ENCODE measurements at regions not wholly inside any gene's neighbourhood (a gene's known extent, or its start where the extent isn't known, plus 50 kb on each side); places are given as distances from the start of the nearest gene placed in this dataset.
A peak's percentile ranks its signal among the peaks of the same experiment; 100 is the strongest.

GRCh38 chr12:41940571-41940970 lies 204.1 kb downstream of the GXYLT1 start:
- in situ Hi-C loops (cut with MboI; ENCODE audit: low sequenced_read_pairs in 4 of 4) (no loop called here), intact Hi-C loops (cut with DNase I; ENCODE audit: low total_unique reads) (no loop called here)
- H3K4me1 ChIP-seq, result peaks cover 0 to 7% of the 10 kb centered on the region in 2 donors
- no peak overlapping the region for H3K4me3 ChIP-seq
- ATAC-seq (no peak), DNase-seq (no peak)
- no peaks in the 10 kb centered on the region for H3K36me3 ChIP-seq
- no peak overlapping the region for H3K27ac ChIP-seq
- peaks cover 0 to 1% (median 0%) of the 10 kb centered on the region in 3 donors for H3K9me3 ChIP-seq
- no peak for TF ChIP-seq POLR2A (IDR thresholded peaks at IDR 0.05)
- no peaks in the 10 kb centered on the region for H3K27me3 ChIP-seq

DNA sequence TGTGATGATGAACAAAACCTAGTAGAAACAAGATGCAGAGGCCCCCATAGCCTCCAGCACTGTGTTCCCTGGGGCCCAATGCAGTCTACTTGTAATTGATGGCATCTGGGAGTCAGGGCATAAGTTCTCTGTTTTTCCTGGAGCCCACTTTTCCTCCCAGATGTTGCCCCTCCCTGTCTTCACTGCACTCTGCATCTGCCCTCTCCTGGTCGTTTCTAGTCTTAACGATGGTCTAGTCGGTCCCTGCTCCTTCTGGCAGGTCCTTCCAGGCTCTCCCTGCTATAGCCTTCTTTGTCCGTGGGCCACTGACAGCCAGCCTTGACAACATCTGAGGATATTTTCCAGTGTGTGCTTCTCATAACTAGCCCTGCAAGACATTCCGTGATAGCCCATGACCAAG lies 208.3 kb downstream of the GXYLT1 start:
- no peaks in the 10 kb centered on the region for H3K9me3 ChIP-seq
- no peaks in the 10 kb centered on the region for H3K27me3 ChIP-seq
- H3K27ac ChIP-seq, result no peak overlapping the region
- no peak for TF ChIP-seq CTCF (IDR thresholded peaks at IDR 0.05 in 4 of 5, conservative IDR thresholded peaks at IDR 0.05 in 1 of 5)
- no peak for TF ChIP-seq POLR2A (IDR thresholded peaks at IDR 0.05)
- ATAC-seq (no peak), DNase-seq (no peak)
- H3K36me3 ChIP-seq, result no peaks in the 10 kb centered on the region
- intact Hi-C loops (cut with DNase I; ENCODE audit: low total_unique reads) (no loop called here), in situ Hi-C loops (cut with MboI; ENCODE audit: low sequenced_read_pairs in 4 of 4) (no loop called here)
- no peak overlapping the region for H3K4me3 ChIP-seq
- H3K4me1 ChIP-seq, result peaks cover 0 to 3% of the 10 kb centered on the region in 2 donors

DNA sequence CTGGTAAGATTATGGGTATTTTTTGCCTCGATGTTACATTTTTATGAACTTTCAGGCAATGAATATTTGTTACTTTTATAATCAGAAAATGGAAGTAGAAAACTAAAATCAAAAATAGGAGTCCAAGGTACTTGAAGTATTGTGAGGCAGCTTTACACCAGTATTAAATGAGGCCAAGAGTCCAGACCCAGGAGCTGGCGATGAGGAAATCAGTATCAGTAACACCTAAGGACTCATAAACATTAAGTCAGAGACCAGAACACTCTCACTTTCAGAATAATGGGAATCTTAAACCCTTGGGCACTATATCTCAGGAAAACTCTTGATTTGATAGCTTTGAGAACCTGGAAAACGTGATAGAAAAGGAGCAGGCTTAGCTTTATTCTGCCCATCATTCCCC lies 208.8 kb downstream of the GXYLT1 start:
- in situ Hi-C loops (cut with MboI; ENCODE audit: low sequenced_read_pairs in 4 of 4) (no loop called here), intact Hi-C loops (cut with DNase I; ENCODE audit: low total_unique reads) (no loop called here)
- peaks cover 0 to 3% of the 10 kb centered on the region in 2 donors for H3K4me1 ChIP-seq
- H3K9me3 ChIP-seq, result no peaks in the 10 kb centered on the region
- no peak overlapping the region for H3K4me3 ChIP-seq
- TF ChIP-seq POLR2A (IDR thresholded peaks at IDR 0.05) (no peak), CTCF (IDR thresholded peaks at IDR 0.05 in 4 of 5, conservative IDR thresholded peaks at IDR 0.05 in 1 of 5) (no peak)
- DNase-seq, result no peak
- ATAC-seq, result no peak
- no peaks in the 10 kb centered on the region for H3K27me3 ChIP-seq
- H3K27ac ChIP-seq, result no peak overlapping the region
- no peaks in the 10 kb centered on the region for H3K36me3 ChIP-seq

DNA sequence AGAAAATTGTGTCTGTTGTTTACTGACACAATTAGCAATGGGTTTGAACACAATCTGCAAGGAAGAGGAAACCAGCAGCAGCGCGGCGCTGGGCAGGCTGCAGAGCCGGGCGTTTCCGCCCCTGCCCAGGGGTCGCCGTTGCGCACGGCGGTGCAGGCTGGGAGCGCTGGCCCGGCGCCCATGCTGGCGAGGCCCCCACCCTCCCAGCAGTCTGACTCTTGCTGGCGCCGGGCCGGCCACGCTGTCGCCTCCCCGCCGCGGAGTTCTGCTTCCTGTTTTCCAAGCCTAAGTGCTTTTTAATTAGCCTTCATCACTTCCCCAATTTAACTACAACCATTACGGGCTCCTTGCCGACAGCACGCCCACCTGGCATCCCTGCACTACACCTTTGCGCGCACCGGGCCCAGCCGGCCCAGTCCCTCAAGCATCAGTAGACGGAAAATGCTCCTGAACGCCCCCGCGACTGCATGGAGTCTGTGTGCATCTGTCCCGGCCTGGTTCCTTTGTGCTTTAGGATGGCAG lies 212.1 kb downstream of the GXYLT1 start:
- TF ChIP-seq CTCF (IDR thresholded peaks at IDR 0.05 in 4 of 5, conservative IDR thresholded peaks at IDR 0.05 in 1 of 5) (no peak), POLR2A (IDR thresholded peaks at IDR 0.05) (no peak)
- no peaks in the 10 kb centered on the region for H3K9me3 ChIP-seq
- ATAC-seq, result peak; percentile 38 to 44
- intact Hi-C loops (cut with DNase I; ENCODE audit: low total_unique reads), result no loop called here
- peak; percentile 17 to 37 for DNase-seq
- peaks cover 0 to 3% of the 10 kb centered on the region in 2 donors for H3K4me1 ChIP-seq
- peak overlapping the region; percentile 37 to 71 (median 49) for H3K4me3 ChIP-seq
- no peaks in the 10 kb centered on the region for H3K36me3 ChIP-seq
- peak overlapping the region in 2 of 4 donors; percentile 34 to 68 for H3K27ac ChIP-seq
- in situ Hi-C loops (cut with MboI; ENCODE audit: low sequenced_read_pairs in 4 of 4), result no loop called here
- H3K27me3 ChIP-seq, result no peaks in the 10 kb centered on the region

DNA sequence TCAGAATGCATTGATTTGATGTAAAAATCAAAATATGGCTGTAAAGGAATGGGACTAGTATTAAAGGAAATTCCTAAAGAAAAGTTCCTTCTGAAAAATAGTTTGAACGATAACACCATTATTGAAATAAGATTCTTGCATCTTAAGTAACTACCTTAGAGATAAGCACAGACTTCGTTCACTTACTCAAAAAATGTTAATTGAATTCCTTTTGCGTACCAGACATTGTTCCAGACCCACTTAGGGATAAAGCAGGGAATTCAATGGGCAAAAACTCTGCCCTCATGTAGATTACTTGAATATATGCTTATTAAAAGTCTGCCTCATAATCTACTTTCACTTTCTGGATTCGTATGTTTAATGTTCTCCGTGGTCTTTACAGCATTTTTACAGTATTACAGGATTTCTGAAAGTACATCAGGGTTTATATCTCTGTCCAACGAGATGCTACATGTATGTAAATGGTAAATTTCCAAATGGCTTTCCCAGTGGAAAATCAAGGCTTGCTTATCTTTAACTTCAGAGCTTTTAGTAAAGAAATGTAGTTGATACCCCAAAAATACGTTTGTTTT lies 213.7 kb downstream of the GXYLT1 start:
- H3K4me3 ChIP-seq, result peak overlapping the region; percentile 8 to 71 (median 29)
- DNase-seq, result no peak
- in situ Hi-C loops (cut with MboI; ENCODE audit: low sequenced_read_pairs in 4 of 4), result no loop called here
- ATAC-seq, result no peak
- no peaks in the 10 kb centered on the region for H3K9me3 ChIP-seq
- peaks cover 0 to 3% of the 10 kb centered on the region in 2 donors for H3K4me1 ChIP-seq
- no peak for TF ChIP-seq POLR2A (IDR thresholded peaks at IDR 0.05)
- TF ChIP-seq CTCF (IDR thresholded peaks at IDR 0.05 in 4 of 5, conservative IDR thresholded peaks at IDR 0.05 in 1 of 5), result no peak
- intact Hi-C loops (cut with DNase I; ENCODE audit: low total_unique reads), result no loop called here
- no peaks in the 10 kb centered on the region for H3K27me3 ChIP-seq
- peak overlapping the region in 2 of 4 donors; percentile 21 to 30 for H3K27ac ChIP-seq
- H3K36me3 ChIP-seq, result no peaks in the 10 kb centered on the region

Data from gastrocnemius medialis (tissue), 4 donors.